ENCODE measurements at regions not wholly inside any gene's neighbourhood (a gene's known extent, or its start where the extent isn't known, plus 50 kb on each side); places are given as distances from the start of the nearest gene placed in this dataset.
"Not testable (repeated sequence)": the region's sequence is repeated elsewhere in the genome, so short reads cannot be mapped to it uniquely, and the experiment has no call there.

- DNase-seq: no peak
Observed at GRCh38 chr4:181119186-181119585, 1124.0 kb upstream of the TENM3 start.

- no peak for DNase-seq
Observed at GRCh38 chr4:181121733-181122132, 1121.5 kb upstream of the TENM3 start.

- no peak for DNase-seq
Observed at GRCh38 chr4:181127171-181127570, 1116.0 kb upstream of the TENM3 start.

GRCh38 chr4:181130317-181130716, 1112.9 kb upstream of the TENM3 start:
- DNase-seq: not testable (repeated sequence)

- DNase-seq: no peak
Observed at GRCh38 chr4:181137351-181137750, 1105.9 kb upstream of the TENM3 start.

- DNase-seq: no peak
Observed at GRCh38 chr4:181138116-181138515, 1105.1 kb upstream of the TENM3 start.

- DNase-seq: no peak
Observed at GRCh38 chr4:181140037-181140603, 1103.1 kb upstream of the TENM3 start.

- DNase-seq: peak; percentile 74
Observed at GRCh38 chr4:181143250-181143854, 1099.8 kb upstream of the TENM3 start.

- no peak for DNase-seq
Observed at GRCh38 chr4:181146051-181146450, 1097.2 kb upstream of the TENM3 start.

- DNase-seq: no peak
Observed at GRCh38 chr4:181147416-181147951, 1095.7 kb upstream of the TENM3 start.

GRCh38 chr4:181148470-181148869, 1094.7 kb upstream of the TENM3 start:
- DNase-seq: no peak

- no peak for DNase-seq
Observed at GRCh38 chr4:181150191-181150590, 1093.0 kb upstream of the TENM3 start.

- no peak for DNase-seq
Observed at GRCh38 chr4:181151856-181152255, 1091.3 kb upstream of the TENM3 start.

GRCh38 chr4:181157647-181158046, 1085.6 kb upstream of the TENM3 start:
- no peak for DNase-seq

GRCh38 chr4:181158971-181159370, 1084.2 kb upstream of the TENM3 start:
- DNase-seq: no peak

GRCh38 chr4:181161669-181162068, 1081.5 kb upstream of the TENM3 start:
- DNase-seq: no peak

GRCh38 chr4:181162266-181162665, 1080.9 kb upstream of the TENM3 start:
- DNase-seq: no peak

- DNase-seq: no peak
Observed at GRCh38 chr4:181162676-181163075, 1080.5 kb upstream of the TENM3 start.

GRCh38 chr4:181166742-181167399, 1076.3 kb upstream of the TENM3 start:
- no peak for DNase-seq

- DNase-seq: no peak
Observed at GRCh38 chr4:181168011-181168805, 1075.0 kb upstream of the TENM3 start.

GRCh38 chr4:181173046-181173445, 1070.2 kb upstream of the TENM3 start:
- DNase-seq: no peak

- peak; percentile 1 for DNase-seq
Observed at GRCh38 chr4:181176306-181176705, 1066.9 kb upstream of the TENM3 start.

- no peak for DNase-seq
Observed at GRCh38 chr4:181181331-181181730, 1061.9 kb upstream of the TENM3 start.
